ENCODE measurements at regions not wholly inside any gene's neighbourhood (a gene's known extent, or its start where the extent isn't known, plus 50 kb on each side); places are given as distances from the start of the nearest gene placed in this dataset.

GRCh38 chrX:44470816-44471215 lies 71.8 kb downstream of the FUNDC1 start:
- H3K36me3 ChIP-seq: no peaks in the 10 kb centered on the region
- H3K4me1 ChIP-seq (ENCODE audit: control insufficient read depth in 1 of 2, low read depth in 2 of 2): no peaks in the 10 kb centered on the region
- TF ChIP-seq, protein P1, sequence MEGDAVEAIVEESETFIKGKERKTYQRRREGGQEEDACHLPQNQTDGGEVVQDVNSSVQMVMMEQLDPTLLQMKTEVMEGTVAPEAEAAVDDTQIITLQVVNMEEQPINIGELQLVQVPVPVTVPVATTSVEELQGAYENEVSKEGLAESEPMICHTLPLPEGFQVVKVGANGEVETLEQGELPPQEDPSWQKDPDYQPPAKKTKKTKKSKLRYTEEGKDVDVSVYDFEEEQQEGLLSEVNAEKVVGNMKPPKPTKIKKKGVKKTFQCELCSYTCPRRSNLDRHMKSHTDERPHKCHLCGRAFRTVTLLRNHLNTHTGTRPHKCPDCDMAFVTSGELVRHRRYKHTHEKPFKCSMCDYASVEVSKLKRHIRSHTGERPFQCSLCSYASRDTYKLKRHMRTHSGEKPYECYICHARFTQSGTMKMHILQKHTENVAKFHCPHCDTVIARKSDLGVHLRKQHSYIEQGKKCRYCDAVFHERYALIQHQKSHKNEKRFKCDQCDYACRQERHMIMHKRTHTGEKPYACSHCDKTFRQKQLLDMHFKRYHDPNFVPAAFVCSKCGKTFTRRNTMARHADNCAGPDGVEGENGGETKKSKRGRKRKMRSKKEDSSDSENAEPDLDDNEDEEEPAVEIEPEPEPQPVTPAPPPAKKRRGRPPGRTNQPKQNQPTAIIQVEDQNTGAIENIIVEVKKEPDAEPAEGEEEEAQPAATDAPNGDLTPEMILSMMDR (IDR thresholded peaks at IDR 0.05): no peak
- DNase-seq (ENCODE audit: low spot score): no peak
- no peak overlapping the region for H3K4me3 ChIP-seq
- H3K27me3 ChIP-seq (replicated peaks; ENCODE audit: insufficient read depth): no peaks in the 10 kb centered on the region
- no peak for ATAC-seq (ENCODE audit: insufficient number of reproducible peaks, low FRiP score, low read depth)
- H3K27ac ChIP-seq: no peak overlapping the region
- no peaks in the 10 kb centered on the region for H3K9me3 ChIP-seq

DNA sequence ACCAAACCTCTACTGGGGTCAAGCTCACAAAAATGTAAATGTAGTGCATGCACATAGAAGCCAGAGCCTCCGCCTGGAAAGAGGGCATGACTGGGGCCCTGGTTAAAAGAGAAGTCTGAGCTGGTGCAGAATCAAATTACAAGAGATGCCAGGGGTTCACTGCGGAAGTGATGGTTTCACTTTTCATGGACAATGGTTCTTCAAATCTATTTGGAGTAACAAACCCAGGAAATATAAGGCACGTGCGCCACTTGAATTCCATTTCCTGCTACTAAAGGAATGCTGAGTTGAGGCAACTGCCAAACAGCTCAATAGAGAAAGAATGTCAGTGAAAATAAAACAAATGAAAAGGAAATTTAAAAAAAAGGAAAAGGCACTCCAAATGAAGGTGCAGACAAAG lies 79.8 kb downstream of the FUNDC1 start:
- DNase-seq (ENCODE audit: low spot score) (no peak), ATAC-seq (ENCODE audit: insufficient number of reproducible peaks, low FRiP score, low read depth) (no peak)
- H3K27ac ChIP-seq: no peak overlapping the region
- no peaks in the 10 kb centered on the region for H3K27me3 ChIP-seq (replicated peaks; ENCODE audit: insufficient read depth)
- peaks cover 0 to 8% of the 10 kb centered on the region in 2 donors for H3K4me1 ChIP-seq (ENCODE audit: control insufficient read depth in 1 of 2, low read depth in 2 of 2)
- no peaks in the 10 kb centered on the region for H3K36me3 ChIP-seq
- H3K4me3 ChIP-seq: no peak overlapping the region
- TF ChIP-seq, protein P1 (IDR thresholded peaks at IDR 0.05): no peak
- H3K9me3 ChIP-seq: no peaks in the 10 kb centered on the region

DNA sequence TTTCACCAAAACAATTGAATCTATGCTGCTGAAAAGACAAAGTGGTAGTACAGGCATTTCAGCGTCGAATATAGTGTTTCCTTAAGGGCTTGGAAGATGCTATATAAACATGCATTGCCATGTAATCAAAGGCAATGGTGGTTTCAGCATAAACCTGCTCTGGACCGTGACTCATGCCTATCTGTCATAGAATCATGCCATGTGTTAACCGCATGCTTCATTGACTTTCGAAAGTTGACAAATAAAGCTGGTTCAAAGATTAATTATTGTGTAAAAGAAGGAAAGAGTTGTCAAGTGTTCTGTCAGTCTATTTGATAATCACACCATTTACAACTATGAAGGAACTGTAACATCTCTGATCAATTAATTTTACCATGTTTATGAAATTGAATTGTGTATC lies 83.2 kb downstream of the FUNDC1 start:
- no peaks in the 10 kb centered on the region for H3K9me3 ChIP-seq
- no peak overlapping the region for H3K4me3 ChIP-seq
- H3K27me3 ChIP-seq (replicated peaks; ENCODE audit: insufficient read depth): no peaks in the 10 kb centered on the region
- DNase-seq (ENCODE audit: low spot score) (no peak), ATAC-seq (ENCODE audit: insufficient number of reproducible peaks, low FRiP score, low read depth) (no peak)
- TF ChIP-seq, protein P1 (IDR thresholded peaks at IDR 0.05): no peak
- H3K4me1 ChIP-seq (ENCODE audit: control insufficient read depth in 1 of 2, low read depth in 2 of 2): peaks cover 0 to 8% of the 10 kb centered on the region in 2 donors
- no peak overlapping the region for H3K27ac ChIP-seq
- no peaks in the 10 kb centered on the region for H3K36me3 ChIP-seq

DNA sequence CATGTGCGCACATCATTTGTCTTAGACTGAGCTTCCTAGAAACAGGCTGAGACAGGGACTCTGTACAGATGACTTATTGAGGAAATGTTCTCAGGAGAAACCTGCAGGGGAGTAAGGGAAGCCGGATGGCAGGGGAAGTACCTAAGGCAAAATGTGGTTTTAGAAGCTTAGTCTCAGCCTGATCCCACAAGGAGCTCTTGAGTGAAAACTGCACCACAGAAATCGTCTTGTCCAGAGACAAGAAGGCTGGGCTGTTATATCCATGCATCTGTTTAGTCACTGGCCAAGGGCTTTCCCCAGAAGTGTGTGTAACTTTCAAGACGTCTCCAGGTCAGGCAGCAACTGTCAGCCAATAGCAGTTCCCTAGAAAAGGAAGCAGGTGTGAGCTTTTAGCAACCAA lies 86.0 kb downstream of the FUNDC1 start:
- Histone ChIP-seq H3K27ac (no peak overlapping the region), H3K4me3 (no peak overlapping the region), H3K9me3 (no peaks in the 10 kb centered on the region), H3K4me1 (ENCODE audit: control insufficient read depth in 1 of 2, low read depth in 2 of 2) (no peaks in the 10 kb centered on the region), H3K27me3 (replicated peaks; ENCODE audit: insufficient read depth) (no peaks in the 10 kb centered on the region), H3K36me3 (no peaks in the 10 kb centered on the region)
- TF ChIP-seq, protein P1 (IDR thresholded peaks at IDR 0.05): no peak
- DNase-seq (ENCODE audit: low spot score): no peak
- ATAC-seq (ENCODE audit: insufficient number of reproducible peaks, low FRiP score, low read depth): no peak

GRCh38 chrX:44451056-44451455 lies 91.6 kb downstream of the FUNDC1 start:
- TF ChIP-seq, protein P1 (IDR thresholded peaks at IDR 0.05): no peak
- Histone ChIP-seq H3K4me3 (no peak overlapping the region), H3K36me3 (no peaks in the 10 kb centered on the region), H3K27ac (no peak overlapping the region), H3K9me3 (no peaks in the 10 kb centered on the region), H3K27me3 (replicated peaks; ENCODE audit: insufficient read depth) (no peaks in the 10 kb centered on the region), H3K4me1 (ENCODE audit: control insufficient read depth in 1 of 2, low read depth in 2 of 2) (no peaks in the 10 kb centered on the region)
- ATAC-seq (ENCODE audit: insufficient number of reproducible peaks, low FRiP score, low read depth) (no peak), DNase-seq (ENCODE audit: low spot score) (no peak)
